ENCODE measurements at regions not wholly inside any gene's neighbourhood (a gene's known extent, or its start where the extent isn't known, plus 50 kb on each side); places are given as distances from the start of the nearest gene placed in this dataset.

- TF ChIP-seq POLR2A (IDR thresholded peaks at IDR 0.05) (no peak), POLR2AphosphoS5 (IDR thresholded peaks at IDR 0.05) (no peak)
These were observed 785.9 kb upstream of the TSPY4 start for GRCh38 chrY:8551323-8551722.
